ENCODE measurements at regions not wholly inside any gene's neighbourhood (a gene's known extent, or its start where the extent isn't known, plus 50 kb on each side); places are given as distances from the start of the nearest gene placed in this dataset.

DNA sequence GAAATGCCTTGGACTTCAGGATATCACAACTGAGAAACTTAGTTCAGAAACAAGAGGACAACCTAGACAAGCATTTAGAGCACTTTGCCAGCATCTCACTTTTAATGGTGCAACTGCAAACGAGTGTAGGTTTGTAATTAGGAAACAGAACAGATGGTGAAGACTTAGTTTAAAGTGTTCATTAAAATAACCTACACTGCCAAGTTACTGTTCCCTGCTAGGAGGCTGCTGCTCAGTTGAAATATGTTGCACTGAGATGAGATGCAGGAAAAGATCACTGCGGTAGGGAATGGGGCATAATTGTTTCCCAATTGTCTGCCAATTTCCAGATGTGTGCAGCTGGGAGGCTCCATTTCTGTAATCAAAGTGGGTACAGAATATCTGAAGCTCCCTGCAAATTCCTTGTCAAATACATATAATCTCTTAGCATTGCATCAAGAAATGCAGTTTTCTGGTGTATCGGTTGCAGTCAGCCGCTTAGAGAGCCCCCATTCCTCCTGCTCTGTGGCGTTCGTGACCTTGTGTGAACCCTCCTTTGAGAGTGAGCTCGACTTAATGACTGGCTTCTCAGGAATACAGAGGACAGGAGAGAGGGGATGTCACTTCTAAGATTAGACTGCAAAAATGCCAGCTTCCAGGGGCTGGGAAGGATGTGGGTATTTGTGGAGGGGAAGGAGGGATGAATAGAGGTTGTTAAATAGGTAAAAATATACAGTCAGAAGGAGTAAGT is 448.9 kb downstream of the MED10 start:
- Histone ChIP-seq H3K27me3 (ENCODE audit: control insufficient read depth in 2 of 2, insufficient read depth in 2 of 2, low read length in 2 of 2) (no peaks in the 10 kb centered on the region), H3K79me2 (ENCODE audit: control insufficient read depth, insufficient read depth, low read length) (no peaks in the 10 kb centered on the region), H2AFZ (ENCODE audit: low read depth, low read length) (no peak overlapping the region), H3K36me3 (ENCODE audit: control insufficient read depth in 2 of 2, extremely low read depth in 1 of 2, insufficient read depth in 2 of 2, low read length in 2 of 2) (no peaks in the 10 kb centered on the region), H4K20me1 (replicated peaks; ENCODE audit: control insufficient read depth, extremely low read depth, insufficient read depth, low read length) (no peaks in the 10 kb centered on the region), H3K4me1 (ENCODE audit: control insufficient read depth, extremely low read depth, insufficient read depth, low read length) (no peaks in the 10 kb centered on the region), H3K9me3 (replicated peaks; ENCODE audit: control insufficient read depth, insufficient read depth, low read length) (peaks cover 4% of the 10 kb centered on the region), H3K9me1 (replicated peaks; ENCODE audit: control insufficient read depth, extremely low read depth, insufficient read depth, low read length) (no peaks in the 10 kb centered on the region), H3K27ac (ENCODE audit: insufficient read depth, low read depth, low read length) (no peak overlapping the region), H3K4me2 (ENCODE audit: insufficient read depth, low read length) (no peak overlapping the region), H3K9ac (replicated peaks; ENCODE audit: extremely low read depth, insufficient read depth, low read length) (no peak overlapping the region), H3K4me3 (replicated peaks in 1 of 3; ENCODE audit: insufficient read depth in 1 of 3, low read depth in 1 of 3, low read length in 3 of 3) (no peak overlapping the region)
- CTCF ChIA-PET = no interaction called here
- intact Hi-C loops (cut with micrococcal nuclease) = no loop called here
- BruUV-seq (replicated peaks) = no TSS peak
- dilution Hi-C loops (cut with MboI; ENCODE audit: extremely low pct_ligation_motif_present, low sequenced_read_pairs) = no loop called here
- FAIRE-seq = no peak
- no peak for DNase-seq (ENCODE audit: low read depth, low spot score)
- POLR2A ChIA-PET = no interaction called here
- TF ChIP-seq EZH2 (IDR thresholded peaks at IDR 0.05; ENCODE audit: borderline replicate concordance, low read depth, low read length, severe bottlenecking) = no peak
- TF ChIP-seq, protein P1, sequence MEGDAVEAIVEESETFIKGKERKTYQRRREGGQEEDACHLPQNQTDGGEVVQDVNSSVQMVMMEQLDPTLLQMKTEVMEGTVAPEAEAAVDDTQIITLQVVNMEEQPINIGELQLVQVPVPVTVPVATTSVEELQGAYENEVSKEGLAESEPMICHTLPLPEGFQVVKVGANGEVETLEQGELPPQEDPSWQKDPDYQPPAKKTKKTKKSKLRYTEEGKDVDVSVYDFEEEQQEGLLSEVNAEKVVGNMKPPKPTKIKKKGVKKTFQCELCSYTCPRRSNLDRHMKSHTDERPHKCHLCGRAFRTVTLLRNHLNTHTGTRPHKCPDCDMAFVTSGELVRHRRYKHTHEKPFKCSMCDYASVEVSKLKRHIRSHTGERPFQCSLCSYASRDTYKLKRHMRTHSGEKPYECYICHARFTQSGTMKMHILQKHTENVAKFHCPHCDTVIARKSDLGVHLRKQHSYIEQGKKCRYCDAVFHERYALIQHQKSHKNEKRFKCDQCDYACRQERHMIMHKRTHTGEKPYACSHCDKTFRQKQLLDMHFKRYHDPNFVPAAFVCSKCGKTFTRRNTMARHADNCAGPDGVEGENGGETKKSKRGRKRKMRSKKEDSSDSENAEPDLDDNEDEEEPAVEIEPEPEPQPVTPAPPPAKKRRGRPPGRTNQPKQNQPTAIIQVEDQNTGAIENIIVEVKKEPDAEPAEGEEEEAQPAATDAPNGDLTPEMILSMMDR (IDR thresholded peaks at IDR 0.05; ENCODE audit: extremely low read depth in 1 of 2, insufficient read depth in 1 of 2, low read depth in 1 of 2, low read length in 2 of 2) = no peak
- no peak for TF ChIP-seq GATA2 (IDR thresholded peaks at IDR 0.05; ENCODE audit: insufficient read depth, insufficient read length, low read depth, low read length)
- no peak for TF ChIP-seq POLR2A (IDR thresholded peaks at IDR 0.05; ENCODE audit: low read depth, low read length)
- TF ChIP-seq FOS (IDR thresholded peaks at IDR 0.05; ENCODE audit: borderline replicate concordance, insufficient read depth, low read length) = no peak
- no peak for TF ChIP-seq POLR2AphosphoS5 (IDR thresholded peaks at IDR 0.05; ENCODE audit: insufficient read depth, low read depth, low read length)
- TF ChIP-seq, protein P2, sequence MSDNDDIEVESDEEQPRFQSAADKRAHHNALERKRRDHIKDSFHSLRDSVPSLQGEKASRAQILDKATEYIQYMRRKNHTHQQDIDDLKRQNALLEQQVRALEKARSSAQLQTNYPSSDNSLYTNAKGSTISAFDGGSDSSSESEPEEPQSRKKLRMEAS (IDR thresholded peaks at IDR 0.05; ENCODE audit: insufficient read depth, insufficient read length) = no peak
- no peak for TF ChIP-seq JUN (IDR thresholded peaks at IDR 0.05; ENCODE audit: borderline replicate concordance, insufficient read depth, insufficient read length, low read depth)
- no peak for TF ChIP-seq MYC (IDR thresholded peaks at IDR 0.05; ENCODE audit: low read depth, low read length)
